ENCODE measurements at regions not wholly inside any gene's neighbourhood (a gene's known extent, or its start where the extent isn't known, plus 50 kb on each side); places are given as distances from the start of the nearest gene placed in this dataset.

GRCh38 chr15:70319466-70319865 lies 221.7 kb upstream of the TLE3 start:
- Histone ChIP-seq H3K9ac (ENCODE audit: low read depth in 1 of 2, low read length in 2 of 2) (no peak overlapping the region), H3K27ac (ENCODE audit: low read depth in 2 of 2, low read length in 2 of 2) (no peak overlapping the region), H3K4me3 (ENCODE audit: low read length in 2 of 2) (no peak overlapping the region), H3K9me3 (ENCODE audit: control insufficient read depth in 2 of 2, low read length in 2 of 2) (no peaks in the 10 kb centered on the region), H3K4me1 (ENCODE audit: control insufficient read depth in 2 of 2, insufficient read depth in 2 of 2, low read length in 2 of 2) (peaks cover 29 to 32% of the 10 kb centered on the region in 2 donors), H3K36me3 (ENCODE audit: control insufficient read depth in 2 of 2, insufficient read depth in 2 of 2, low read length in 2 of 2) (no peaks in the 10 kb centered on the region), H3K27me3 (ENCODE audit: control insufficient read depth in 2 of 2, insufficient read depth in 2 of 2, low read length in 2 of 2) (no peaks in the 10 kb centered on the region)

- H3K36me3 ChIP-seq (ENCODE audit: control insufficient read depth in 2 of 2, insufficient read depth in 2 of 2, low read length in 2 of 2) = no peaks in the 10 kb centered on the region
- peaks cover 26 to 31% of the 10 kb centered on the region in 2 donors for H3K4me1 ChIP-seq (ENCODE audit: control insufficient read depth in 2 of 2, insufficient read depth in 2 of 2, low read length in 2 of 2)
- no peak overlapping the region for H3K4me3 ChIP-seq (ENCODE audit: low read length in 2 of 2)
- no peak overlapping the region for H3K9ac ChIP-seq (ENCODE audit: low read depth in 1 of 2, low read length in 2 of 2)
- no peaks in the 10 kb centered on the region for H3K9me3 ChIP-seq (ENCODE audit: control insufficient read depth in 2 of 2, low read length in 2 of 2)
- no peak overlapping the region for H3K27ac ChIP-seq (ENCODE audit: low read depth in 2 of 2, low read length in 2 of 2)
- H3K27me3 ChIP-seq (ENCODE audit: control insufficient read depth in 2 of 2, insufficient read depth in 2 of 2, low read length in 2 of 2) = no peaks in the 10 kb centered on the region
These were observed 221.1 kb upstream of the TLE3 start for GRCh38 chr15:70318594-70319465.

DNA sequence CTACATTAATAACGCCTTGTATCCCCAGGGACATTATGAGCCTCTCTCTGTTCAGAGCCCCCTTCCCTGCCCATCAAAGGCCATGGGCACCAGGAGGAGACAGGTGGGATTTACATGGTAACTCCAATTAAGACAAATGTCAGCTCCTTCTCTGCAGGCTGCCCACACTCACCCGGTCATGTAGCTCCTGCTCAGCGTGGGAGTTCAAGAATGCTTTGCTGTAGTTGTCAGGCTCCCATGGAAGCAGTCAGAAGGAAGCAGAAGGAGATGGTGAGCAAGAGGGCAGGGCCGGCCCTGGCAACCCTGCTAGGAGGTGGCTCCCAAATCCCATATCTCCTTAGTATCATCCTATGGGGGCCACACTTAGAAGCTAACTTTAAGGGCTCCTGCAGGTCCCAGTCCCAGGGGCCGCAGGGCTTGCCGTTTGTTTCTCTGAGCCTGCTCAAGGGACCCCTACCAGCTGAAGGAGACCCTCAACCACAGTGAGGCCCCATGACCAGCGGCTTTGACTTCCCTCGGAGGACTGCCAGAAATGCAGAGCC lies 218.4 kb upstream of the TLE3 start:
- no peak overlapping the region for H3K4me3 ChIP-seq (ENCODE audit: low read length in 2 of 2)
- H3K9ac ChIP-seq (ENCODE audit: low read depth in 1 of 2, low read length in 2 of 2) = no peak overlapping the region
- H3K4me1 ChIP-seq (ENCODE audit: control insufficient read depth in 2 of 2, insufficient read depth in 2 of 2, low read length in 2 of 2) = peaks cover 10 to 13% of the 10 kb centered on the region in 2 donors
- H3K9me3 ChIP-seq (ENCODE audit: control insufficient read depth in 2 of 2, low read length in 2 of 2) = no peaks in the 10 kb centered on the region
- no peaks in the 10 kb centered on the region for H3K36me3 ChIP-seq (ENCODE audit: control insufficient read depth in 2 of 2, insufficient read depth in 2 of 2, low read length in 2 of 2)
- H3K27ac ChIP-seq (ENCODE audit: low read depth in 2 of 2, low read length in 2 of 2) = no peak overlapping the region
- H3K27me3 ChIP-seq (ENCODE audit: control insufficient read depth in 2 of 2, insufficient read depth in 2 of 2, low read length in 2 of 2) = no peaks in the 10 kb centered on the region

DNA sequence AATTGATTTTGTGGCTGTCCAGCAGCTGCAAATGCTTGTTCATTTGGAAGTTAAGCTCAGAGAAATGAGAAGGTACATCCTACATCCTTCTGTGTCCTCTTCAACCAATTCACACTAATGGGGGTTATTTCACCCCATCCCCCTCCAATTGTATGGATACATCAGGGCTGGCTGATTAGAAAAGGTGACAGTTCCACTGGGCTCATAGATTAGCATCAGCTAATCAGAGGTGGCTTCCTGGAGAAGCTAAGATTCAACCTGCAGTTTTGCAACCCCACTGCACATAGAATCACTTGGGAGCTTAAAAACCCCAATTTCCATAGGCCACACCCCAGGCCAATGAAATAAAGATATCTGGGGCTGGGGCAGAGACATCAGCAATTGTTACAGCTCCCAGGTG lies 217.7 kb upstream of the TLE3 start:
- Histone ChIP-seq H3K27ac (ENCODE audit: low read depth in 2 of 2, low read length in 2 of 2) (no peak overlapping the region), H3K9ac (ENCODE audit: low read depth in 1 of 2, low read length in 2 of 2) (no peak overlapping the region), H3K27me3 (ENCODE audit: control insufficient read depth in 2 of 2, insufficient read depth in 2 of 2, low read length in 2 of 2) (no peaks in the 10 kb centered on the region), H3K4me1 (ENCODE audit: control insufficient read depth in 2 of 2, insufficient read depth in 2 of 2, low read length in 2 of 2) (peaks cover 3 to 6% of the 10 kb centered on the region in 2 donors), H3K36me3 (ENCODE audit: control insufficient read depth in 2 of 2, insufficient read depth in 2 of 2, low read length in 2 of 2) (no peaks in the 10 kb centered on the region), H3K9me3 (ENCODE audit: control insufficient read depth in 2 of 2, low read length in 2 of 2) (no peaks in the 10 kb centered on the region), H3K4me3 (ENCODE audit: low read length in 2 of 2) (no peak overlapping the region)

- no peak overlapping the region for H3K27ac ChIP-seq (ENCODE audit: low read depth in 2 of 2, low read length in 2 of 2)
- peaks cover 3% of the 10 kb centered on the region in 2 donors for H3K4me1 ChIP-seq (ENCODE audit: control insufficient read depth in 2 of 2, insufficient read depth in 2 of 2, low read length in 2 of 2)
- H3K9ac ChIP-seq (ENCODE audit: low read depth in 1 of 2, low read length in 2 of 2) = no peak overlapping the region
- H3K36me3 ChIP-seq (ENCODE audit: control insufficient read depth in 2 of 2, insufficient read depth in 2 of 2, low read length in 2 of 2) = no peaks in the 10 kb centered on the region
- H3K9me3 ChIP-seq (ENCODE audit: control insufficient read depth in 2 of 2, low read length in 2 of 2) = no peaks in the 10 kb centered on the region
- H3K4me3 ChIP-seq (ENCODE audit: low read length in 2 of 2) = no peak overlapping the region
- H3K27me3 ChIP-seq (ENCODE audit: control insufficient read depth in 2 of 2, insufficient read depth in 2 of 2, low read length in 2 of 2) = no peaks in the 10 kb centered on the region
These were observed 217.0 kb upstream of the TLE3 start for GRCh38 chr15:70314688-70315087.

GRCh38 chr15:70314018-70314354 lies 216.3 kb upstream of the TLE3 start:
- H3K9me3 ChIP-seq (ENCODE audit: control insufficient read depth in 2 of 2, low read length in 2 of 2) = no peaks in the 10 kb centered on the region
- H3K27ac ChIP-seq (ENCODE audit: low read depth in 2 of 2, low read length in 2 of 2) = no peak overlapping the region
- no peak overlapping the region for H3K9ac ChIP-seq (ENCODE audit: low read depth in 1 of 2, low read length in 2 of 2)

GRCh38 chr15:70313099-70314017 lies 215.6 kb upstream of the TLE3 start:
- Histone ChIP-seq H3K36me3 (ENCODE audit: control insufficient read depth in 2 of 2, insufficient read depth in 2 of 2, low read length in 2 of 2) (no peaks in the 10 kb centered on the region), H3K9ac (ENCODE audit: low read depth in 1 of 2, low read length in 2 of 2) (no peak overlapping the region), H3K27ac (ENCODE audit: low read depth in 2 of 2, low read length in 2 of 2) (no peak overlapping the region), H3K4me1 (ENCODE audit: control insufficient read depth in 2 of 2, insufficient read depth in 2 of 2, low read length in 2 of 2) (no peaks in the 10 kb centered on the region), H3K9me3 (ENCODE audit: control insufficient read depth in 2 of 2, low read length in 2 of 2) (no peaks in the 10 kb centered on the region), H3K4me3 (ENCODE audit: low read length in 2 of 2) (no peak overlapping the region), H3K27me3 (ENCODE audit: control insufficient read depth in 2 of 2, insufficient read depth in 2 of 2, low read length in 2 of 2) (no peaks in the 10 kb centered on the region)

More at GRCh38 chr15:70314018-70314354, 216.3 kb upstream of the TLE3 start:
- no peaks in the 10 kb centered on the region for H3K4me1 ChIP-seq (ENCODE audit: control insufficient read depth in 2 of 2, insufficient read depth in 2 of 2, low read length in 2 of 2)
- H3K36me3 ChIP-seq (ENCODE audit: control insufficient read depth in 2 of 2, insufficient read depth in 2 of 2, low read length in 2 of 2) = no peaks in the 10 kb centered on the region
- H3K4me3 ChIP-seq (ENCODE audit: low read length in 2 of 2) = no peak overlapping the region
- H3K27me3 ChIP-seq (ENCODE audit: control insufficient read depth in 2 of 2, insufficient read depth in 2 of 2, low read length in 2 of 2) = no peaks in the 10 kb centered on the region

DNA sequence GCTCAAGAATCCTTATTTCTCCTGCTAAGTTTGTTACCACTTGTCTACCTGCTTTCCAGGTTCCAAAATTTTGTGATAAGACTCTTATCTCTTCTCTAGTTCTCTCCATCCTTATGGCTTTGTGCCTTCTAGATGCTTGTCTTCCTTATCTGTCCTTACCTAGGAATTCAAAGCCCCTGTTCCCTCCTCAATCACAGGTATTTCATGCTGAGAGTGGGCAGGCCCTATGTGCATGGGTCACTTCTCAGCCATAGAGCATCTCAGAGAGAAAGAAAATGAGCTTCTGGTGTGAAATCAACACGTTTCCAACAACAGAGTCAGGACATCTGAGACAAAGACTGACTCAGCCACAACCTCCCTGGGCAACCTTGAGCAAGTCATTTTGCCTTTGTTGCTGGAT lies 214.1 kb upstream of the TLE3 start:
- H3K9me3 ChIP-seq (ENCODE audit: control insufficient read depth in 2 of 2, low read length in 2 of 2) = no peaks in the 10 kb centered on the region
- H3K27me3 ChIP-seq (ENCODE audit: control insufficient read depth in 2 of 2, insufficient read depth in 2 of 2, low read length in 2 of 2) = no peaks in the 10 kb centered on the region
- no peak overlapping the region for H3K9ac ChIP-seq (ENCODE audit: low read depth in 1 of 2, low read length in 2 of 2)
- no peaks in the 10 kb centered on the region for H3K4me1 ChIP-seq (ENCODE audit: control insufficient read depth in 2 of 2, insufficient read depth in 2 of 2, low read length in 2 of 2)
- no peak overlapping the region for H3K27ac ChIP-seq (ENCODE audit: low read depth in 2 of 2, low read length in 2 of 2)
- H3K4me3 ChIP-seq (ENCODE audit: low read length in 2 of 2) = no peak overlapping the region
- no peaks in the 10 kb centered on the region for H3K36me3 ChIP-seq (ENCODE audit: control insufficient read depth in 2 of 2, insufficient read depth in 2 of 2, low read length in 2 of 2)

DNA sequence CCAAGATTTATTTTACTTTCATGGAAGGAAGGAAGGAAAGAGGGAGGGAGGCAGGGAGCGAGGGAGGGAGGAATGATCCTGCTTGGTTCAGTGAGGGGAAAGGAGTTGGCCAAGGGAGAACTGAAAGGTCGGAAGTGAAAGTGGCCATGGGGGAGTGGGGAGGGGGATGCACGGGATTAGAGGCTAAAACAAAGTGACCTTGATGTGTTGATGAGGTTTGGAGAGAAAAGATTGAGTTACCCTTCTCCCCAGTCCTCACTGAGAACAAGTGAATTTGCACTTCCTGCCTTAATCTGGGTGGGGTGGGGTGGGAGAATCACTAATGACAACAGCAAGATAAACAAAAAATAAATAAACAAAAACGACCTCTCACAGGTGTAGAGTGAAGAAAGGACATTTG lies 212.0 kb upstream of the TLE3 start:
- Histone ChIP-seq H3K9me3 (ENCODE audit: control insufficient read depth in 2 of 2, low read length in 2 of 2) (no peaks in the 10 kb centered on the region), H3K4me1 (ENCODE audit: control insufficient read depth in 2 of 2, insufficient read depth in 2 of 2, low read length in 2 of 2) (no peaks in the 10 kb centered on the region), H3K27ac (ENCODE audit: low read depth in 2 of 2, low read length in 2 of 2) (no peak overlapping the region), H3K27me3 (ENCODE audit: control insufficient read depth in 2 of 2, insufficient read depth in 2 of 2, low read length in 2 of 2) (no peaks in the 10 kb centered on the region), H3K4me3 (ENCODE audit: low read length in 2 of 2) (no peak overlapping the region), H3K9ac (ENCODE audit: low read depth in 1 of 2, low read length in 2 of 2) (no peak overlapping the region), H3K36me3 (ENCODE audit: control insufficient read depth in 2 of 2, insufficient read depth in 2 of 2, low read length in 2 of 2) (no peaks in the 10 kb centered on the region)

Data from mucosa of rectum (tissue), 2 donors.